ENCODE measurements at regions not wholly inside any gene's neighbourhood (a gene's known extent, or its start where the extent isn't known, plus 50 kb on each side); places are given as distances from the start of the nearest gene placed in this dataset.

GRCh38 chr17:14775731-14776492 lies 475.0 kb downstream of the HS3ST3B1 start:
- Histone ChIP-seq H3K27me3 (ENCODE audit: insufficient read depth, low read depth, low read length) (no peaks in the 10 kb centered on the region), H3K27ac (ENCODE audit: low read length) (no peak overlapping the region), H3K79me2 (replicated peaks; ENCODE audit: insufficient read depth, low read length) (no peaks in the 10 kb centered on the region), H3K9me3 (ENCODE audit: low read length) (no peaks in the 10 kb centered on the region), H3K9me2 (ENCODE audit: insufficient read depth, low read length) (no peaks in the 10 kb centered on the region), H3K4me3 (ENCODE audit: low read length) (no peak overlapping the region), H2AFZ (ENCODE audit: low read depth, low read length) (no peak overlapping the region), H3K9ac (ENCODE audit: low read length) (no peak overlapping the region), H3K4me2 (ENCODE audit: low read length) (no peak overlapping the region), H3F3A (ENCODE audit: insufficient read depth, low read length, poor library complexity, severe bottlenecking) (no peaks in the 10 kb centered on the region), H3K36me3 (ENCODE audit: insufficient read depth, low read length) (no peaks in the 10 kb centered on the region), H4K20me1 (ENCODE audit: insufficient read depth) (no peaks in the 10 kb centered on the region)
- no peak for TF ChIP-seq POLR2AphosphoS5 (IDR thresholded peaks at IDR 0.05)
- no peak for TF ChIP-seq REST (IDR thresholded peaks at IDR 0.05; ENCODE audit: borderline replicate concordance)
- TF ChIP-seq EP300 (conservative IDR thresholded peaks at IDR 0.05; ENCODE audit: poor library complexity, severe bottlenecking) = no peak
- no peak for TF ChIP-seq EZH2 (IDR thresholded peaks at IDR 0.05; ENCODE audit: borderline replicate concordance, insufficient read depth, low read length, poor library complexity, severe bottlenecking)
- no peak for TF ChIP-seq CTCF (IDR thresholded peaks at IDR 0.05; ENCODE audit: poor library complexity, severe bottlenecking)
- TF ChIP-seq MXI1 (conservative IDR thresholded peaks at IDR 0.05; ENCODE audit: poor library complexity, severe bottlenecking) = no peak
- TF ChIP-seq TAF1 (IDR thresholded peaks at IDR 0.05; ENCODE audit: low read depth) = no peak
- TF ChIP-seq SMC3 (conservative IDR thresholded peaks at IDR 0.05; ENCODE audit: poor library complexity) = no peak
- TF ChIP-seq RAD21 (conservative IDR thresholded peaks at IDR 0.05) = no peak

- H3K36me3 ChIP-seq (ENCODE audit: insufficient read depth, low read length) = no peaks in the 10 kb centered on the region
- TF ChIP-seq EZH2 (IDR thresholded peaks at IDR 0.05; ENCODE audit: borderline replicate concordance, insufficient read depth, low read length, poor library complexity, severe bottlenecking) (no peak), POLR2AphosphoS5 (IDR thresholded peaks at IDR 0.05) (no peak), SMC3 (conservative IDR thresholded peaks at IDR 0.05; ENCODE audit: poor library complexity) (no peak), CTCF (IDR thresholded peaks at IDR 0.05; ENCODE audit: poor library complexity, severe bottlenecking) (no peak), MXI1 (conservative IDR thresholded peaks at IDR 0.05; ENCODE audit: poor library complexity, severe bottlenecking) (no peak), RAD21 (conservative IDR thresholded peaks at IDR 0.05) (no peak), EP300 (conservative IDR thresholded peaks at IDR 0.05; ENCODE audit: poor library complexity, severe bottlenecking) (no peak), TAF1 (IDR thresholded peaks at IDR 0.05; ENCODE audit: low read depth) (no peak), REST (IDR thresholded peaks at IDR 0.05; ENCODE audit: borderline replicate concordance) (no peak)
- no peak overlapping the region for H2AFZ ChIP-seq (ENCODE audit: low read depth, low read length)
- no peaks in the 10 kb centered on the region for H3K9me3 ChIP-seq (ENCODE audit: low read length)
- H3F3A ChIP-seq (ENCODE audit: insufficient read depth, low read length, poor library complexity, severe bottlenecking) = no peaks in the 10 kb centered on the region
- H3K9ac ChIP-seq (ENCODE audit: low read length) = no peak overlapping the region
- H3K27me3 ChIP-seq (ENCODE audit: insufficient read depth, low read depth, low read length) = no peaks in the 10 kb centered on the region
- no peak overlapping the region for H3K27ac ChIP-seq (ENCODE audit: low read length)
- H4K20me1 ChIP-seq (ENCODE audit: insufficient read depth) = no peaks in the 10 kb centered on the region
- H3K4me3 ChIP-seq (ENCODE audit: low read length) = no peak overlapping the region
- H3K4me2 ChIP-seq (ENCODE audit: low read length) = no peak overlapping the region
- H3K79me2 ChIP-seq (replicated peaks; ENCODE audit: insufficient read depth, low read length) = no peaks in the 10 kb centered on the region
- H3K9me2 ChIP-seq (ENCODE audit: insufficient read depth, low read length) = no peaks in the 10 kb centered on the region
Observed at GRCh38 chr17:14774774-14775173, 473.9 kb downstream of the HS3ST3B1 start.

All from neural cell (in vitro differentiated cells).